GM13976 (cell line): ENCODE measurements at regions not wholly inside any gene's neighbourhood (a gene's known extent, or its start where the extent isn't known, plus 50 kb on each side); places are given as distances from the start of the nearest gene placed in this dataset.

Source experiments
- DNase-seq: peaks from one replicate; pipeline ENCODE4 v3.0.0; 2012; ENCODE audit warnings: low spot score
- in situ Hi-C: fragments of 300-500 bp; cut with MboI; formaldehyde crosslinking; loops from one replicate; pipeline ENCODE4 v1.12.0; 2022; ENCODE audit warnings: low sequenced_read_pairs, mixed read lengths, inconsistent platforms; ENCODE audit not compliant: unreplicated experiment
- TF ChIP-seq, protein P1 (sequence below): IDR thresholded peaks from 2 replicates; pipeline ENCODE4 v1.5.1; 2012; ENCODE audit warnings: borderline replicate concordance, mild to moderate bottlenecking; ENCODE audit not compliant: insufficient read depth; ENCODE audit errors: extremely low read depth, missing control alignments, control extremely low read depth

DNA sequence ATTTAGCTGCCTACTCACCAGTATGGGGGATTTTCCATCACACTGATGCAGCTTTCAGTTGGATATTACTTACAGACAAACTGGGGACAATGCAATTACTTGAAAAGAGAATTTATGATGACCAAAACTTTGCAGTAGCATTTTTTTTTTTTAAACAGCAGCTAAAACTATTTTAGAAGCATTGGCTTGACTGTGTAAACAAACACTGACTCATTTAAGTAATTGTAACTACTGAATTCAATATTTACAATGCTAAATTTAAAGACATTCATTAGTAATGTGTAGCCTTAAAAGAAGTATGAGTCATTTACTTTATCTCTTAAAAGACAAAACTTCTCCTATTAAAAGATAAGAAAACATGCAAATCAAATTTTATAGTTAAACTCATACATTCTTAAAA lies 295.9 kb upstream of the FERMT1 start:
- in situ Hi-C loops, result no loop called here
- DNase-seq, result no peak
- TF ChIP-seq, protein P1, sequence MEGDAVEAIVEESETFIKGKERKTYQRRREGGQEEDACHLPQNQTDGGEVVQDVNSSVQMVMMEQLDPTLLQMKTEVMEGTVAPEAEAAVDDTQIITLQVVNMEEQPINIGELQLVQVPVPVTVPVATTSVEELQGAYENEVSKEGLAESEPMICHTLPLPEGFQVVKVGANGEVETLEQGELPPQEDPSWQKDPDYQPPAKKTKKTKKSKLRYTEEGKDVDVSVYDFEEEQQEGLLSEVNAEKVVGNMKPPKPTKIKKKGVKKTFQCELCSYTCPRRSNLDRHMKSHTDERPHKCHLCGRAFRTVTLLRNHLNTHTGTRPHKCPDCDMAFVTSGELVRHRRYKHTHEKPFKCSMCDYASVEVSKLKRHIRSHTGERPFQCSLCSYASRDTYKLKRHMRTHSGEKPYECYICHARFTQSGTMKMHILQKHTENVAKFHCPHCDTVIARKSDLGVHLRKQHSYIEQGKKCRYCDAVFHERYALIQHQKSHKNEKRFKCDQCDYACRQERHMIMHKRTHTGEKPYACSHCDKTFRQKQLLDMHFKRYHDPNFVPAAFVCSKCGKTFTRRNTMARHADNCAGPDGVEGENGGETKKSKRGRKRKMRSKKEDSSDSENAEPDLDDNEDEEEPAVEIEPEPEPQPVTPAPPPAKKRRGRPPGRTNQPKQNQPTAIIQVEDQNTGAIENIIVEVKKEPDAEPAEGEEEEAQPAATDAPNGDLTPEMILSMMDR, result no peak

DNA sequence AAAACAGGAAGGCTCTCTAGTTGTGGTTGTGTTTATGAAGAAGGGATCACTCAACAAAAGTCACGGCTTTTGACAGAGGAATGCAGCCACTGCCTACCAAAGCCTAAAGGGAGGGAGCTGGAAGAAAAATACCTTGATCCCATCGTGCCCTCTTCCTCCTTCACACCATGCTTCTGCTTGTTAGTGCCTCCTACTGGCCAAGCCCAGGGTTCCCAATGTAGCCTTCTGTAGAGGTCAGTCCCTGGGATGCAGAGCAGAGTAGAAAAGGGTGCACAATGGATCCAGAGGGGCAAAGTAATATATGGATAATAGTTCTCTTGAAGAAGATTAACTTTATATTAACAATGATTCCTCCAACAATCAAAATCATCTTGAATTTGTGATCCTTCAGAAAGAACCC lies 293.5 kb upstream of the FERMT1 start:
- TF ChIP-seq, protein P1, result no peak
- in situ Hi-C loops, result no loop called here
- DNase-seq, result no peak

DNA sequence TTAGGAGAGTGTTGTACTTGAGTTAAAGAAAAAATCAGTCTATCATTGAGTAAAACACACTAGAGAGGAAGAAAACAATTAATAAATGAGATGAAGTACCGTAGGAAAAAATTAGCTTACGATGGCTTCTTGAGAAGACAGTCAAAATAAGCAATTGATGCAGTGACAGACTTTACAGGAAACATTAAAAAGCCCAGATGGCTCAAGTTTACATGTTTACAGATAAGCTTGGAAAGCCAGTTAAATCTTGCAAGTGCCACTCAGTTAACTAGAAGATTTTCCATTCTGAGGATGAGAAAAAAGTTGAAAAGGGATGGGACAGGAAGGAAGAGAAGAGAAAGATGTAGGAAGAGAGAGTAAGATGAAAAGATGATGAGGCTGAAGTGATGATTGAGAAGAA lies 288.8 kb upstream of the FERMT1 start:
- in situ Hi-C loops, result no loop called here
- no peak for DNase-seq
- TF ChIP-seq, protein P1, result no peak

DNA sequence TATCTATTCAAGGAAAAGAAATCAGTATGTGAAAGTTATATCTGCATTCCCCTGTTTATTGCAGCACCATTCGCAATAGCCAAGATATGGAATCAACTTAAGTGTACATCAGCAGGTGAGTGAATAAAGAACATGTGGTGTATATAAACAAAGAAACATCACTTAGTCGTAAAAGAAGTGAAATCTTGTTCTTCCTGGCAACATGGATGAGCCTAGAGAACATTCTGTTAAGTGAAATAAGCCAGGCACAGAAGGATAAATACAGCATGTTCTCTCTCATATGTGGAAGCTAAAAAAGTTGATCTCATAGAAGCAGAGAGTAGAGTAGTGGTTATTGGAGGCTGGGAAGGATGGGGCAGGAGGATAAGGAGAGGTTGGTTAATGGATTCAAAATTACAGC lies 287.9 kb upstream of the FERMT1 start:
- TF ChIP-seq, protein P1, result no peak
- in situ Hi-C loops, result no loop called here
- no peak for DNase-seq

DNA sequence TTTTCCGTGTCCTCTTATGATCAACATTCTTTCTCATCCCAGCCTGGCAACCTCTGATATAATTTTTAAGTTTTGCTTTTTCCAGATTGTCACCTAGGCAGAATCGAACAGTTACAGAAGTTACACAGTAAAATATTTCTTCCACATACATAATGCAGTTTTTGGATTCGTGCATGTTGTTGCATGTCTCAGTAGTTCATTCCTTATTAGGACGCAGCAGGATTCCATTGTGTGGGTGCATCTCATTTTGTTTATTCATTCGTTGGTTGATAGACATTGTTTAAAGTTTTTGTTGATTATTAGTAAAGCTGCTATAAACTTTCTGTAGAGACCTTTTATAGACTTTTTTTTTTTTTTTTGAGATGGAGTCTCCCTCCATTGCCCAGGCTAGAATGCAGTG lies 284.3 kb upstream of the FERMT1 start:
- no peak for DNase-seq
- TF ChIP-seq, protein P1, result no peak
- in situ Hi-C loops, result no loop called here

DNA sequence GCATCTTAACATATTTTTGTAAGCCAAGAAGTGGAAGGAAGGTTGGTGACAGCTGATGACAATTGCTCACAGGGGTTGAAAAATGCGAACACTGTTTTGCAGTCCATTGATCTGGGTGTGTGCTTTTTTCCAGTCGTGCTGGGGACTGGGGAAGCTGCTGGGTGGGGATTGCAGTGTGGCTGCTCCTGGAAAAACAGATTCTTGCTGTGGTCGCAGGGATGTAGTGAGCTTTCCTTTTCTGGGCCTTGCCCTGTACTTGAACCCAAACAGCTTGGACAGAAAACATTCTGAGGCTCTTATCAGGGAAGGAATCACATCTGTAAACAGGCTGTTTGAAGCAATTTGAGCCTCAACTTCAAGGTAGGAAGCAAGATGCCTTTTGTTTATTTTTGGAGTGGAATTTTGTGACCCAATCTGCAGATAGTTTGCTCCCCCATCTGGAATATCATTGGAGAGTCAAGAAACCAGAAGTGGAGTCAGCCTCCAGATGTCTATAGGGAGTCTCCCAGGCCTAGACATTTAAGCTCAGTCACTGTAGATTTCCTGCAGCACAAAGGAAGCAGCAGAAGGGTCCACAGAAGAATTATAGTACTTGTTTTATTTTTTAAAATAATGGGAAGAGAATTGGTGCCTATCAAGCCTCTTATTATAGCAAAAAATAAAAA lies 279.2 kb upstream of the FERMT1 start:
- TF ChIP-seq, protein P1, result no peak
- DNase-seq, result no peak
- in situ Hi-C loops, result no loop called here
